ENCODE measurements at regions not wholly inside any gene's neighbourhood (a gene's known extent, or its start where the extent isn't known, plus 50 kb on each side); places are given as distances from the start of the nearest gene placed in this dataset.

GRCh38 chr2:6168485-6168884 lies 476.3 kb downstream of the SOX11 start:
- H3K36me3 ChIP-seq (ENCODE audit: control insufficient read depth in 1 of 2, insufficient read depth in 2 of 2, low read length in 2 of 2): no peaks in the 10 kb centered on the region
- no TSS peak for BruUV-seq (replicated peaks)
- no peak overlapping the region for H3K4me2 ChIP-seq (ENCODE audit: low read length)
- no peak overlapping the region for H3K4me3 ChIP-seq (replicated peaks in 1 of 2; ENCODE audit: low read depth in 1 of 2, low read length in 2 of 2)
- H3K27ac ChIP-seq (ENCODE audit: low read depth, low read length): no peak overlapping the region
- H3K79me2 ChIP-seq (ENCODE audit: insufficient read depth, low read length): no peaks in the 10 kb centered on the region
- H4K20me1 ChIP-seq (ENCODE audit: insufficient read depth): no peaks in the 10 kb centered on the region
- POLR2A ChIA-PET: no interaction called here
- H3K9me2 ChIP-seq (ENCODE audit: insufficient read depth): no peaks in the 10 kb centered on the region
- H3K27me3 ChIP-seq (ENCODE audit: insufficient read depth, low read length): no peaks in the 10 kb centered on the region
- DNase-seq (ENCODE audit: low read depth, low spot score): no peak
- intact Hi-C loops (cut with micrococcal nuclease): no loop called here
- no peak overlapping the region for H2AFZ ChIP-seq (ENCODE audit: low read depth, low read length, poor library complexity, severe bottlenecking)
- ATAC-seq: no peak
- peaks cover 13 to 31% of the 10 kb centered on the region in 2 experiments; a peak in 2 of 4 replicates for H3K9me3 ChIP-seq (ENCODE audit: control insufficient read depth in 1 of 2, insufficient read depth in 1 of 2, low read depth in 1 of 2, low read length in 2 of 2)
- no peaks in the 10 kb centered on the region for H3K4me1 ChIP-seq (ENCODE audit: control insufficient read depth in 1 of 2, insufficient read depth in 2 of 2, low read length in 2 of 2)
- TF ChIP-seq SIN3A (IDR thresholded peaks at IDR 0.05; ENCODE audit: low read depth): no peak
- TF ChIP-seq TCF7L2 (IDR thresholded peaks at IDR 0.05; ENCODE audit: borderline replicate concordance, extremely low read depth, insufficient read depth, insufficient read length): no peak
- TF ChIP-seq SRF (IDR thresholded peaks at IDR 0.05; ENCODE audit: low read depth): no peak
- no peak for TF ChIP-seq POLR2A (IDR thresholded peaks at IDR 0.05; ENCODE audit: borderline replicate concordance, extremely low read depth, insufficient read depth, insufficient read length)
- no peak for TF ChIP-seq EGR1 (IDR thresholded peaks at IDR 0.05; ENCODE audit: low read depth)
- TF ChIP-seq YY1 (IDR thresholded peaks at IDR 0.05; ENCODE audit: extremely low read depth, insufficient replicate concordance, low read depth, low read length): no peak
- no peak for TF ChIP-seq ELF1 (IDR thresholded peaks at IDR 0.05; ENCODE audit: borderline replicate concordance, low read depth)
- TF ChIP-seq ZFX (IDR thresholded peaks at IDR 0.05): no peak
- TF ChIP-seq POLR2AphosphoS5 (IDR thresholded peaks at IDR 0.05; ENCODE audit: low read depth, low read length): no peak
- TF ChIP-seq EZH2phosphoT487 (IDR thresholded peaks at IDR 0.05; ENCODE audit: borderline replicate concordance): no peak
- TF ChIP-seq FOSL1 (IDR thresholded peaks at IDR 0.05; ENCODE audit: low read depth): no peak
- no peak for TF ChIP-seq ZNF274 (IDR thresholded peaks at IDR 0.05; ENCODE audit: low read depth, low read length)
- no peak for TF ChIP-seq SP1 (IDR thresholded peaks at IDR 0.05; ENCODE audit: low read depth)
- no peak for TF ChIP-seq REST (IDR thresholded peaks at IDR 0.05; ENCODE audit: low read depth)
- CTCF ChIA-PET: no interaction called here
- no peak overlapping the region for H3K9ac ChIP-seq (ENCODE audit: low read length)
- RAD21 ChIA-PET (ENCODE audit: low non-redundant PET in 1 of 2, low total read pairs in 2 of 2, uncharacterized antibody in 2 of 2, unreplicated experiment in 2 of 2): no interaction called here

All from HCT116 (cell line).